ENCODE measurements at regions not wholly inside any gene's neighbourhood (a gene's known extent, or its start where the extent isn't known, plus 50 kb on each side); places are given as distances from the start of the nearest gene placed in this dataset.

GRCh38 chr5:61622156-61622555 is 290.1 kb downstream of the ZSWIM6 start:
- CTCF ChIA-PET: interaction anchor here (1.5 to 4.1 kb wide), 2 partner anchors 16 to 36 kb away, joined by 3 to 19 read pairs; no protein-coding TSS in a partner anchor
- Histone ChIP-seq H3K4me1 (peaks cover 68% of the 10 kb centered on the region), H3K4me3 (no peak overlapping the region), H3K9me3 (no peaks in the 10 kb centered on the region), H3K4me2 (peak overlapping the region; percentile 65; the same call in 1 of the 3 replicates), H3K27ac (peak overlapping the region; percentile 82 to 86)
- no peak for DNase-seq (ENCODE audit: low read depth in 1 of 2, low spot score in 1 of 2)
- POLR2A ChIA-PET: no interaction called here
- no peak for ATAC-seq
- 93% methylated on average over 2 of the region's 2 CpGs for WGBS (ENCODE audit: missing lambda C conversion rate)
- TF ChIP-seq CEBPB (IDR thresholded peaks at IDR 0.05) (no peak), ZNF302 (CRISPR knock-in tag; IDR thresholded peaks at IDR 0.05) (no peak), POLR2A (IDR thresholded peaks at IDR 0.05; ENCODE audit: low read length) (no peak), CHD4 (IDR thresholded peaks at IDR 0.05; ENCODE audit: borderline replicate concordance) (no peak), JUN (IDR thresholded peaks at IDR 0.05) (no peak), CTCF (IDR thresholded peaks at IDR 0.05) (no peak), MYC (IDR thresholded peaks at IDR 0.05; ENCODE audit: borderline replicate concordance, low read length) (no peak), CBX2 (IDR thresholded peaks at IDR 0.05; ENCODE audit: borderline replicate concordance, low read depth) (no peak), BHLHE40 (IDR thresholded peaks at IDR 0.05; ENCODE audit: low read depth, low read length) (no peak), JUNB (IDR thresholded peaks at IDR 0.05) (no peak), FOSB (CRISPR knock-in tag; IDR thresholded peaks at IDR 0.05) (no peak)
- TF ChIP-seq, protein P1, sequence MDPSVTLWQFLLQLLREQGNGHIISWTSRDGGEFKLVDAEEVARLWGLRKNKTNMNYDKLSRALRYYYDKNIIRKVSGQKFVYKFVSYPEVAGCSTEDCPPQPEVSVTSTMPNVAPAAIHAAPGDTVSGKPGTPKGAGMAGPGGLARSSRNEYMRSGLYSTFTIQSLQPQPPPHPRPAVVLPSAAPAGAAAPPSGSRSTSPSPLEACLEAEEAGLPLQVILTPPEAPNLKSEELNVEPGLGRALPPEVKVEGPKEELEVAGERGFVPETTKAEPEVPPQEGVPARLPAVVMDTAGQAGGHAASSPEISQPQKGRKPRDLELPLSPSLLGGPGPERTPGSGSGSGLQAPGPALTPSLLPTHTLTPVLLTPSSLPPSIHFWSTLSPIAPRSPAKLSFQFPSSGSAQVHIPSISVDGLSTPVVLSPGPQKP (IDR thresholded peaks at IDR 0.05; ENCODE audit: low read depth, low read length): no peak
- TF ChIP-seq, protein P2, sequence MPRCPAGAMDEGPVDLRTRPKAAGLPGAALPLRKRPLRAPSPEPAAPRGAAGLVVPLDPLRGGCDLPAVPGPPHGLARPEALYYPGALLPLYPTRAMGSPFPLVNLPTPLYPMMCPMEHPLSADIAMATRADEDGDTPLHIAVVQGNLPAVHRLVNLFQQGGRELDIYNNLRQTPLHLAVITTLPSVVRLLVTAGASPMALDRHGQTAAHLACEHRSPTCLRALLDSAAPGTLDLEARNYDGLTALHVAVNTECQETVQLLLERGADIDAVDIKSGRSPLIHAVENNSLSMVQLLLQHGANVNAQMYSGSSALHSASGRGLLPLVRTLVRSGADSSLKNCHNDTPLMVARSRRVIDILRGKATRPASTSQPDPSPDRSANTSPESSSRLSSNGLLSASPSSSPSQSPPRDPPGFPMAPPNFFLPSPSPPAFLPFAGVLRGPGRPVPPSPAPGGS (IDR thresholded peaks at IDR 0.05): no peak
- TF ChIP-seq, protein P3, sequence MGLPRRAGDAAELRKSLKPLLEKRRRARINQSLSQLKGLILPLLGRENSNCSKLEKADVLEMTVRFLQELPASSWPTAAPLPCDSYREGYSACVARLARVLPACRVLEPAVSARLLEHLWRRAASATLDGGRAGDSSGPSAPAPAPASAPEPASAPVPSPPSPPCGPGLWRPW (IDR thresholded peaks at IDR 0.05): no peak
- TF ChIP-seq, protein P4, sequence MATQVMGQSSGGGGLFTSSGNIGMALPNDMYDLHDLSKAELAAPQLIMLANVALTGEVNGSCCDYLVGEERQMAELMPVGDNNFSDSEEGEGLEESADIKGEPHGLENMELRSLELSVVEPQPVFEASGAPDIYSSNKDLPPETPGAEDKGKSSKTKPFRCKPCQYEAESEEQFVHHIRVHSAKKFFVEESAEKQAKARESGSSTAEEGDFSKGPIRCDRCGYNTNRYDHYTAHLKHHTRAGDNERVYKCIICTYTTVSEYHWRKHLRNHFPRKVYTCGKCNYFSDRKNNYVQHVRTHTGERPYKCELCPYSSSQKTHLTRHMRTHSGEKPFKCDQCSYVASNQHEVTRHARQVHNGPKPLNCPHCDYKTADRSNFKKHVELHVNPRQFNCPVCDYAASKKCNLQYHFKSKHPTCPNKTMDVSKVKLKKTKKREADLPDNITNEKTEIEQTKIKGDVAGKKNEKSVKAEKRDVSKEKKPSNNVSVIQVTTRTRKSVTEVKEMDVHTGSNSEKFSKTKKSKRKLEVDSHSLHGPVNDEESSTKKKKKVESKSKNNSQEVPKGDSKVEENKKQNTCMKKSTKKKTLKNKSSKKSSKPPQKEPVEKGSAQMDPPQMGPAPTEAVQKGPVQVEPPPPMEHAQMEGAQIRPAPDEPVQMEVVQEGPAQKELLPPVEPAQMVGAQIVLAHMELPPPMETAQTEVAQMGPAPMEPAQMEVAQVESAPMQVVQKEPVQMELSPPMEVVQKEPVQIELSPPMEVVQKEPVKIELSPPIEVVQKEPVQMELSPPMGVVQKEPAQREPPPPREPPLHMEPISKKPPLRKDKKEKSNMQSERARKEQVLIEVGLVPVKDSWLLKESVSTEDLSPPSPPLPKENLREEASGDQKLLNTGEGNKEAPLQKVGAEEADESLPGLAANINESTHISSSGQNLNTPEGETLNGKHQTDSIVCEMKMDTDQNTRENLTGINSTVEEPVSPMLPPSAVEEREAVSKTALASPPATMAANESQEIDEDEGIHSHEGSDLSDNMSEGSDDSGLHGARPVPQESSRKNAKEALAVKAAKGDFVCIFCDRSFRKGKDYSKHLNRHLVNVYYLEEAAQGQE (IDR thresholded peaks at IDR 0.05): no peak
- FAIRE-seq: no peak

DNA sequence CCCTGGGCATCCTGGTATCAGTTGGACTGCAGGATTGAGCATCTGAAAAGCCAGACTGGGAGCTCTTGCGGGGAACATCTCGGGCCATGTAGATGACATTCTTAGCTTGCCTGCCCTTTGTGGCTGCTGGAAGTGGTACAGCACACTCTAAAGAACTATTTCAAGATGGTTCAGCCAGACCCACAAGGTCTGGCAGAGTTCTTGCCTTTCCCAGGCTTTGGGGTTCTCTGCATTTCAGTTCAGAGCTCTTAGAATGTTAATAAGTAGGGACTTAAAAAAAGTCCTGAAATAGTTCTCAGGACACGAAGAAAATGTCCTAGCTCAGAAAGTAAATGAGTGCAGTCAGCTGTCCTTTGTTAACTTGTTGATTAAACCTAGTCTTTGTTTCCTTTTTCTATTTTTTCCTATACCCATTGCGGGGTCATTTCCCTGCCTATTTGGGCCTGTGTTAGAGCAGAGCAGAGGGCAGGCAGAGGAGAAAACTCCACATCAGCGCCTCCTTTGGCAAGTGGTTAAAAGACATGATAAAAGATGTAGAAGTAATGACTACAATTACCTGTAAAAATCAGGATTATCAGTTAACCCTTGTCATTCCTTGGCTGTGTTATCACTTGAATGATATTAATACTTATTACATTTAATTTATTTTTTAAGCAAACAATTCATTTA is 291.5 kb downstream of the ZSWIM6 start:
- H3K4me1 ChIP-seq: peaks cover 68% of the 10 kb centered on the region
- ChIA-PET CTCF (interaction anchor here (0.6 to 4.1 kb wide), 13 partner anchors 10 to 289 kb away, joined by 3 to 19 read pairs (median 4); no protein-coding TSS in a partner anchor), POLR2A (no interaction called here)
- WGBS (ENCODE audit: missing lambda C conversion rate): 61% methylated on average over 5 of the region's 5 CpGs
- ATAC-seq (peak in 1 of 2 experiments; percentile 55; a peak in 3 of 6 replicates), DNase-seq (ENCODE audit: low read depth in 1 of 2, low spot score in 1 of 2) (peak; percentile 54 to 60), FAIRE-seq (no peak)
- no peak overlapping the region for H3K4me3 ChIP-seq
- H3K4me2 ChIP-seq: no peak overlapping the region
- peak overlapping the region; percentile 82 to 86 for H3K27ac ChIP-seq
- TF ChIP-seq, protein P5, sequence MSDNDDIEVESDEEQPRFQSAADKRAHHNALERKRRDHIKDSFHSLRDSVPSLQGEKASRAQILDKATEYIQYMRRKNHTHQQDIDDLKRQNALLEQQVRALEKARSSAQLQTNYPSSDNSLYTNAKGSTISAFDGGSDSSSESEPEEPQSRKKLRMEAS (IDR thresholded peaks at IDR 0.05): no peak
- TF ChIP-seq, protein P1 (IDR thresholded peaks at IDR 0.05; ENCODE audit: low read depth, low read length): no peak
- TF ChIP-seq RAD21 (conservative IDR thresholded peaks at IDR 0.05 in 1 of 2, IDR thresholded peaks at IDR 0.05 in 1 of 2): peak; percentile 47 to 50; a peak in 4 of 5 replicates
- TF ChIP-seq, protein P3 (IDR thresholded peaks at IDR 0.05): no peak
- TF ChIP-seq CTCF (IDR thresholded peaks at IDR 0.05): peak; percentile 42
- TF ChIP-seq MAFK (IDR thresholded peaks at IDR 0.05; ENCODE audit: partially characterized antibody): no peak
- no peak for TF ChIP-seq GATA3 (IDR thresholded peaks at IDR 0.05; ENCODE audit: borderline replicate concordance)
- 0 out of 3 replicates have a peak, but pooled peaks have one; percentile 16 for TF ChIP-seq SMC3 (IDR thresholded peaks at IDR 0.05)
- H3K9me3 ChIP-seq: no peaks in the 10 kb centered on the region
